ENCODE measurements at regions not wholly inside any gene's neighbourhood (a gene's known extent, or its start where the extent isn't known, plus 50 kb on each side); places are given as distances from the start of the nearest gene placed in this dataset.

DNA sequence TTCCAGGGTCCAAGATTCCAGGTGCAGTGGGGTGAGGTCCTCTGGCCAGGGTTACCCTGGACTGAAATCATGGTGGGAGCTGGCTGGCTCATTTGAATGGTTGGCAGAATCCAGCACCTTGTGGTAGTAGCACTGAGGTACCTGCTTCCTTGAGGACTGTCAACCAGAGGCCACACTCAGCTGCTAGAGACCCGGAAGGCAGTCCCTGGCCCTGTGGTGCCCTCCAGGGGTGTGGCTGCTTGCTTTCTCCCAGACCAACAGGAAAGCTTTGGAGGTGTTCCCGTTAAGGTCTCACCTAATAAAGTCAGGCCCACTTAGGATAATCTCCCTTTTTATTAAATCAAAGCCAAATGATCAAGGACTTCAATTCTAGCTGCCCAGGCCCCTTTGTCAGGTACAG is 107.7 kb upstream of the GDF10 start:
- no peaks in the 10 kb centered on the region for H3K9me3 ChIP-seq
- H3K36me3 ChIP-seq: no peaks in the 10 kb centered on the region
- intact Hi-C loops (cut with DNase I; ENCODE audit: low total_unique reads): no loop called here
- H3K4me1 ChIP-seq: no peaks in the 10 kb centered on the region
- DNase-seq: no peak
- TF ChIP-seq POLR2A (IDR thresholded peaks at IDR 0.05): no peak
- TF ChIP-seq, protein P1, sequence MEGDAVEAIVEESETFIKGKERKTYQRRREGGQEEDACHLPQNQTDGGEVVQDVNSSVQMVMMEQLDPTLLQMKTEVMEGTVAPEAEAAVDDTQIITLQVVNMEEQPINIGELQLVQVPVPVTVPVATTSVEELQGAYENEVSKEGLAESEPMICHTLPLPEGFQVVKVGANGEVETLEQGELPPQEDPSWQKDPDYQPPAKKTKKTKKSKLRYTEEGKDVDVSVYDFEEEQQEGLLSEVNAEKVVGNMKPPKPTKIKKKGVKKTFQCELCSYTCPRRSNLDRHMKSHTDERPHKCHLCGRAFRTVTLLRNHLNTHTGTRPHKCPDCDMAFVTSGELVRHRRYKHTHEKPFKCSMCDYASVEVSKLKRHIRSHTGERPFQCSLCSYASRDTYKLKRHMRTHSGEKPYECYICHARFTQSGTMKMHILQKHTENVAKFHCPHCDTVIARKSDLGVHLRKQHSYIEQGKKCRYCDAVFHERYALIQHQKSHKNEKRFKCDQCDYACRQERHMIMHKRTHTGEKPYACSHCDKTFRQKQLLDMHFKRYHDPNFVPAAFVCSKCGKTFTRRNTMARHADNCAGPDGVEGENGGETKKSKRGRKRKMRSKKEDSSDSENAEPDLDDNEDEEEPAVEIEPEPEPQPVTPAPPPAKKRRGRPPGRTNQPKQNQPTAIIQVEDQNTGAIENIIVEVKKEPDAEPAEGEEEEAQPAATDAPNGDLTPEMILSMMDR (IDR thresholded peaks at IDR 0.05): no peak
- no peak overlapping the region for H3K4me3 ChIP-seq
- no peaks in the 10 kb centered on the region for H3K27me3 ChIP-seq
- no peak overlapping the region for H3K27ac ChIP-seq

DNA sequence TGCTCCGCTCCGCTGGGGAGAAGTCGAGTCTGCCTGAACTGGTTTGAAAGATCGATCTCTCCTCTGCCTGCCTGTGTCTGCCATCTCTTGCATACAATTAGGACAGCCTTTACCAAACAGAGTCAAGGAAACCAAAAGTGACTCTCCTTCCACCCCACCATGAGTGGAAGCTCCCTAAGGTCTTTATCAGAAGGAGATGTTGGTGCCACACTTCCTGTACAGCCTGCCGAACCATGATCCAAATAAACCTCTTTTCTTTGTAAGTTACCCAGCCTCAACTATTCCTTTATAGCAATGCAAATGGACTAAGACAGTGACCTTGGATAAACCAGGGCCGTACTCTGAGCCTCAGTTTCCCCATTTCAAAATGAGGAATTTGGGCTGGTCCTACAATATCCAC is 106.3 kb upstream of the GDF10 start:
- H3K27ac ChIP-seq: no peak overlapping the region
- H3K9me3 ChIP-seq: no peaks in the 10 kb centered on the region
- TF ChIP-seq, protein P1 (IDR thresholded peaks at IDR 0.05): no peak
- no peak for TF ChIP-seq POLR2A (IDR thresholded peaks at IDR 0.05)
- H3K27me3 ChIP-seq: no peaks in the 10 kb centered on the region
- DNase-seq: no peak
- no peak overlapping the region for H3K4me3 ChIP-seq
- intact Hi-C loops (cut with DNase I; ENCODE audit: low total_unique reads): no loop called here
- no peaks in the 10 kb centered on the region for H3K4me1 ChIP-seq
- no peaks in the 10 kb centered on the region for H3K36me3 ChIP-seq

DNA sequence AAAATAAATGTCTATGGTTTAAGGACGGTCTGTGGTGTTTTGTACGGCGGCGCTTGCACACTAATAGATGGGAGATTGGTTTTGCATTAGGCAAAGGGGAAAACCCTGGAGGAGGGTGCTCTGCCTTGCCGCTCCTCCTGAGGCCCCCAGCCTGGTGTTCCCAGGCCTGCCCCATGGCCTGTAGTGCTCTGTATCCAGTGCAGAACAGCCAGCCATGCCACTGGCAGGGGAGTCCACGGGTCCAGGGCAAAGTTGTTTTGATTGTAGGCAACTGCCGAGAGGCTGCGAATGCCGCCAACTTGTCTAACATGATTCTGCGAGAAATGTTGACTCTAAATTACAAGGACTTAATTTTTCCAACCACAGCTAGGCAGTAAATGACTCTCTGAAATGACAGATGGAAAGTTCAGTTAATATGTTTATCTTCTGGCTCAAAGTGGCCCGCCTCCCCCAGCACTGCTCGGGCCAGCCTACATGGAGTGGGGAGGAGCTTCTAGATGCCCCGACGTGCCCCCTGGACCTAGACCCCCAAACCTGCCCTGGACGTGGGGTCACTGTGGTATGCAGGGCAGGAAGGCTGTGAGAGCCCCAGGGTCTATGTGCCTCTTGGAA is 104.6 kb upstream of the GDF10 start:
- no peaks in the 10 kb centered on the region for H3K4me1 ChIP-seq
- no peak overlapping the region for H3K4me3 ChIP-seq
- no peak overlapping the region for H3K27ac ChIP-seq
- no peaks in the 10 kb centered on the region for H3K36me3 ChIP-seq
- intact Hi-C loops (cut with DNase I; ENCODE audit: low total_unique reads): no loop called here
- no peak for DNase-seq
- H3K9me3 ChIP-seq: no peaks in the 10 kb centered on the region
- TF ChIP-seq, protein P1 (IDR thresholded peaks at IDR 0.05): no peak
- no peak for TF ChIP-seq POLR2A (IDR thresholded peaks at IDR 0.05)
- no peaks in the 10 kb centered on the region for H3K27me3 ChIP-seq

DNA sequence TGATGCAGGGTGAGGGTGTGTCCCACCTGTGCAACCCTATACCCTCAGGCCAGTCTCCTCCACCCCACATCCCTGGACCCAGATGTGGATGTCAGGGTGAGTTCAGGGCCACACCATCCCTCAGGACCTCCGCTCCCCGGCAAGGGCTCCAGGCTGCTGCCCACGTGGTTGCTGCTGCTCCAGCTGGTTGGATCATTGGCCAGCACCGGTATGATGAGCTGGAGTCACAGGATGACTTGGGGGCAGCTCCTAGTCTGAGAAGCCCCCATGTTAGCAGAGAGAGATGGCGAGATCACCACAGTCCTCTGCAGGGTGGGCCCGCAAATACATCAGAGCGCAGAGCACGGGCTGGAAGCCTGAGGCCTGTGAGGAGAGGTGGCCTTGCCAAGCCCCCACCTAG is 103.3 kb upstream of the GDF10 start:
- Histone ChIP-seq H3K4me3 (no peak overlapping the region), H3K27ac (no peak overlapping the region), H3K36me3 (no peaks in the 10 kb centered on the region), H3K9me3 (no peaks in the 10 kb centered on the region), H3K4me1 (no peaks in the 10 kb centered on the region), H3K27me3 (no peaks in the 10 kb centered on the region)
- TF ChIP-seq, protein P1 (IDR thresholded peaks at IDR 0.05): no peak
- TF ChIP-seq POLR2A (IDR thresholded peaks at IDR 0.05): no peak
- no peak for DNase-seq
- intact Hi-C loops (cut with DNase I; ENCODE audit: low total_unique reads): no loop called here

DNA sequence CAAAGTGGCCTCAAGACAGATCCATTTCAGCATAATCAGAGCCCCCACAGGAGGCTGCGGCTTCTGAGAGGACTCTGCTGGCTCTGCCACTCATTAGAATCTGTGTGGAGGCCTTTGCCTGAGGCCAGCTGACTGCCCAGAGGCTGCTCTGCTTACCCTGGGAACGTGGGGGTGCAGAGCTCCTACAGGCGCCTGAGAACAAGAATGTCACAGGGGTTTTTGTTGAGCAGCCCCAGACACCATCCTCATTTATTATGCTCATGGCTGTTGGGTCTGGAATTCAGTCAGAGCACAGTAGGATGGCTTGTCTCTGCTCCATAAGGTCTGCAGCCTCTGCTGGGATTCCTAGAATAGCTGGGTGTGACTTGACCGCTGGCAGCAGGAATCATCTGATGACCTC is 101.8 kb upstream of the GDF10 start:
- no peak for DNase-seq
- H3K27me3 ChIP-seq: no peaks in the 10 kb centered on the region
- no peaks in the 10 kb centered on the region for H3K4me1 ChIP-seq
- TF ChIP-seq, protein P1 (IDR thresholded peaks at IDR 0.05): no peak
- no peak for TF ChIP-seq POLR2A (IDR thresholded peaks at IDR 0.05)
- intact Hi-C loops (cut with DNase I; ENCODE audit: low total_unique reads): no loop called here
- no peaks in the 10 kb centered on the region for H3K36me3 ChIP-seq
- no peak overlapping the region for H3K27ac ChIP-seq
- no peaks in the 10 kb centered on the region for H3K9me3 ChIP-seq
- no peak overlapping the region for H3K4me3 ChIP-seq
